RWPE2 (cell line): ENCODE measurements at regions not wholly inside any gene's neighbourhood (a gene's known extent, or its start where the extent isn't known, plus 50 kb on each side); places are given as distances from the start of the nearest gene placed in this dataset.

ENCODE experiments used
- ATAC-seq: fragments of 200-7000 bp; cut with Tn5 transposase; 3 replicates; pipeline ENCODE4 v1.9.1; 2021; ENCODE audit warnings: low read depth
- DNase-seq: peaks from one replicate; pipeline ENCODE4 v3.0.0-alpha.2; 2020; ENCODE audit warnings: low spot score
- H3K27ac ChIP-seq: fragments of 450-650 bp; 2 replicates; pipeline ENCODE4 v1.5.1; 2017; ENCODE audit warnings: mild to moderate bottlenecking; ENCODE audit not compliant: poor library complexity, severe bottlenecking
- H3K27me3 ChIP-seq: fragments of 250-450 bp; sonication (Bioruptor Pico); 2 replicates; pipeline ENCODE4 v1.5.1; 2021; ENCODE audit warnings: mild to moderate bottlenecking, moderate library complexity; ENCODE audit not compliant: insufficient read depth, poor library complexity, severe bottlenecking
- H3K36me3 ChIP-seq: fragments of 250-450 bp; sonication (Bioruptor Pico); 2 replicates; pipeline ENCODE4 v1.5.1; 2020; ENCODE audit warnings: low read depth, mild to moderate bottlenecking, moderate library complexity
- H3K4me1 ChIP-seq: fragments of 250-450 bp; sonication (Bioruptor Pico); 2 replicates; pipeline ENCODE4 v1.5.1; 2021; ENCODE audit warnings: mild to moderate bottlenecking, moderate library complexity; ENCODE audit not compliant: insufficient read depth, poor library complexity, severe bottlenecking
- H3K4me3 ChIP-seq: fragments of 250-450 bp; sonication (Bioruptor Pico); 2 replicates; pipeline ENCODE4 v1.5.1; 2021; ENCODE audit warnings: mild to moderate bottlenecking, moderate library complexity; ENCODE audit not compliant: severe bottlenecking
- H3K9me3 ChIP-seq: fragments of 250-450 bp; sonication (Bioruptor Pico); 2 replicates; pipeline ENCODE4 v1.5.1; 2021; ENCODE audit warnings: mild to moderate bottlenecking, moderate library complexity; ENCODE audit not compliant: severe bottlenecking
- CTCF ChIP-seq: fragments of 450-650 bp; IDR thresholded peaks from one replicate; pipeline ENCODE4 v1.5.1; 2017; ENCODE audit warnings: mild to moderate bottlenecking, moderate library complexity; ENCODE audit not compliant: poor library complexity, severe bottlenecking

GRCh38 chrX:122546269-122546668 lies 637.8 kb upstream of the GRIA3 start:
- Histone ChIP-seq H3K4me1 (no peaks in the 10 kb centered on the region), H3K9me3 (no peaks in the 10 kb centered on the region), H3K4me3 (no peak overlapping the region), H3K27ac (no peak overlapping the region), H3K27me3 (no peaks in the 10 kb centered on the region), H3K36me3 (no peaks in the 10 kb centered on the region)
- no peak for ATAC-seq
- no peak for DNase-seq
- no peak for TF ChIP-seq CTCF

- H3K4me3 ChIP-seq = no peak overlapping the region
- TF ChIP-seq CTCF = no peak
- ATAC-seq = peak; percentile 58; the same call in 2 of the 3 replicates
- no peak for DNase-seq
- H3K27me3 ChIP-seq = no peaks in the 10 kb centered on the region
- no peak overlapping the region for H3K27ac ChIP-seq
- H3K9me3 ChIP-seq = no peaks in the 10 kb centered on the region
- no peaks in the 10 kb centered on the region for H3K36me3 ChIP-seq
- H3K4me1 ChIP-seq = no peaks in the 10 kb centered on the region
Measured at GRCh38 chrX:122552286-122552800, 631.7 kb upstream of the GRIA3 start.

- no peaks in the 10 kb centered on the region for H3K9me3 ChIP-seq
- TF ChIP-seq CTCF = no peak
- H3K4me3 ChIP-seq = no peak overlapping the region
- H3K27me3 ChIP-seq = no peaks in the 10 kb centered on the region
- DNase-seq (no peak), ATAC-seq (no peak)
- no peaks in the 10 kb centered on the region for H3K4me1 ChIP-seq
- no peaks in the 10 kb centered on the region for H3K36me3 ChIP-seq
- H3K27ac ChIP-seq = no peak overlapping the region
Measured at GRCh38 chrX:122555925-122556324, 628.2 kb upstream of the GRIA3 start.

GRCh38 chrX:122565952-122566351 lies 618.1 kb upstream of the GRIA3 start:
- DNase-seq (peak; percentile 67), ATAC-seq (peak; percentile 100)
- no peaks in the 10 kb centered on the region for H3K36me3 ChIP-seq
- no peak for TF ChIP-seq CTCF
- H3K4me3 ChIP-seq = no peak overlapping the region
- no peaks in the 10 kb centered on the region for H3K9me3 ChIP-seq
- peaks cover 11% of the 10 kb centered on the region for H3K4me1 ChIP-seq
- no peaks in the 10 kb centered on the region for H3K27me3 ChIP-seq
- no peak overlapping the region for H3K27ac ChIP-seq

GRCh38 chrX:122566401-122566800 lies 617.7 kb upstream of the GRIA3 start:
- H3K4me1 ChIP-seq = peaks cover 11% of the 10 kb centered on the region
- H3K27ac ChIP-seq = no peak overlapping the region
- TF ChIP-seq CTCF = no peak
- no peaks in the 10 kb centered on the region for H3K36me3 ChIP-seq
- H3K27me3 ChIP-seq = no peaks in the 10 kb centered on the region
- no peak overlapping the region for H3K4me3 ChIP-seq
- ATAC-seq (no peak), DNase-seq (no peak)
- no peaks in the 10 kb centered on the region for H3K9me3 ChIP-seq
